HG02840 (cell line): ENCODE measurements at regions not wholly inside any gene's neighbourhood (a gene's known extent, or its start where the extent isn't known, plus 50 kb on each side); places are given as distances from the start of the nearest gene placed in this dataset.
"Not testable (repeated sequence)": the region's sequence is repeated elsewhere in the genome, so short reads cannot be mapped to it uniquely, and the experiment has no call there.

Experiments
- ATAC-seq: cut with Tn5 transposase; IDR thresholded peaks from one replicate; pipeline ENCODE4 v1.9.1; 2021; ENCODE audit warnings: mild to moderate bottlenecking, moderate library complexity, moderate number of reproducible peaks; ENCODE audit not compliant: unreplicated experiment, low FRiP score

DNA sequence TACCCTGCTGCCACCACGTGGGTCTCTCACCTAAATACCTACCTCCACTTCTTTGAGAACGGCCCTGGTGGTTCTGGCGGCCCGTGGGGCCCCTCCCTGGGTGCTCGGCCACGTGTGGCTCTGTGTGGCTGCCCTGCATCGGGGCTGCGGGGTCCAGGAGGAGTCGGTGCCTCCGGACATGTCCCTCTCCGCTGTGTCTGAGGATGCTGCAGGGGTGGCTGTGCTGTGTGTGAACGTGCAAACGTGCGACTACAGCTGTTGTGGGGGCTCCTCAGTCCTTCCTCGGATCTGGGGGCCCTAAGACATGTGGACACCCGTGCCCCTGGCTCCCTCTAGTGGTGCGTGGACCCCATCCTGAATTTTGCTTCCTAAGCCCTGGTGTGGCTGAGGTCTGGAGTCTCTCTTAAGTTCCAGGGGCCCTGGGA is 691.8 kb downstream of the QKI start:
- ATAC-seq, result no peak

DNA sequence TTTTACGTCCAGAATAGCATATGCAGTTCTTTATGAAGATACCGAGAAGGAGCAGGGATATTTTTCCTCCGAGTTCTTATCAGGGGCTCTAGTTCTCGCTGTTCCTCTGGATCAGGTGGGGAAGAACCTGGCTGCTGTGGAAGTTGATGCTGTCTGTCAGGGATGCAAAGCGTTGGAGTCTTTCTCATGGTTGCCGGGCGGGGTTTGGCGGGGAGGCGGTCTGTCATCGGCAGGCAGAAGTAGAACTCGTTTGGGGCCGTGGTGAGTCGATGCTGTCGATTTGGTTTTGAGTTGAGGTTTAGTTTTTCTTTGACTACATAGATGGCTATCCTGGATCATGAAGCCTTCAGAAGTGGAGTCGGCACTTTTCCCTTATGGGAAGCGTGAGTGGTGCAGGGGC is 691.2 kb downstream of the QKI start:
- no peak for ATAC-seq

DNA sequence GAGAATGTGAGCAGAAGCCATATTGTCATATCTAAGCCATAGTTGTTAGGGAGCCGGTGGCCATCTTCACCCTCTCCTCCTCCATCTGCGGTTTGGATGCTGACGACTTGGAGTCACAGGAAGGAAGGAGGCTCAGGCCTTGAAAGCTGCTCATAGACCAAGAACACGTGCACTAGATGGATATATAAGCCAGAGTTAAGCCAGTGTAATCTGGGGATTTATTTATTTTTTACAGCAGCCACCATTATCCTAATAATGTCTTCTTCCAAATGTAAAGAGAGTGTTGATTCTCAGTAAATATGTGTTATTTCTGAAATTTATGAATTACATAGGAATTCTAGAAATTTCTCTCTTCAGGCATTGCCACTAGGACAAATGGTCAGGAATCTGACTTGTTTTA is 689.9 kb downstream of the QKI start:
- ATAC-seq, result no peak

DNA sequence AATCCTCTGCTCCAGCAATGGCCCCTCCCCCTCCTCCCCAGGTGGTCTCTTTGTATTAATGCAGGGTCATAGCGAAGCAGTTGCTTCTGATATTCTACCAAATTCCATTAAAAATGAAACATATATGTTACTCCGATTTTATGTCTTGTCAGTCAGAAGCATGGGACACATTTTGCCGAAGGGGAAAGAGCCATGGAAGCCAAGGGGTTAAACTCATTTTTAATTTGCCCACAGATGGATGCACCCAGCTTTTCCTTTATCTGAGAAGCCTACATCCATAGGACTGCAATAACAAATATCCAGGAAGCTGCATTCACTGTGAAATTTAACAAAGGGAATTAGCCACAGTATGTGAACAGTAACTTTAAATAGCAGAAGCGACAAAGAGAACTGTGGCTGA is 688.2 kb downstream of the QKI start:
- no peak for ATAC-seq

DNA sequence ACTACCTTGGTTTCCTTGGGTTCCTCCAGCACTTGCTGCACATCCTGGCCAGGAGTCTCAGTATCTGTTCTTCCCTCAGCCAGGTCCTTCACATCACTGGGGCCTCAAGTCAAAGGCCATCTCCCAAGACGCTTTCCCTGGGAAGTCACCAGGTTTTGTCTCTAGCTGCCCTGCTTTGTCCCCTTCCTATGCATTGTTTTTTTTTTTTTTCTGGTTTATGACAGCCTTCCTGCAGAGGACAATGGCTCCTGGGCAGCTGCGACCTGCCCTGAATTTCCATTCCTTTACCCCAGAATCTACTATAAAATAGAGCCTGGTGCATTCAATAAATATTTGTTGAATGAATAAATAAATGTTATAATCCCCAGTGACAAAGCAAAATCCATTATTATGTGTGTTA is 687.3 kb downstream of the QKI start:
- no peak for ATAC-seq

DNA sequence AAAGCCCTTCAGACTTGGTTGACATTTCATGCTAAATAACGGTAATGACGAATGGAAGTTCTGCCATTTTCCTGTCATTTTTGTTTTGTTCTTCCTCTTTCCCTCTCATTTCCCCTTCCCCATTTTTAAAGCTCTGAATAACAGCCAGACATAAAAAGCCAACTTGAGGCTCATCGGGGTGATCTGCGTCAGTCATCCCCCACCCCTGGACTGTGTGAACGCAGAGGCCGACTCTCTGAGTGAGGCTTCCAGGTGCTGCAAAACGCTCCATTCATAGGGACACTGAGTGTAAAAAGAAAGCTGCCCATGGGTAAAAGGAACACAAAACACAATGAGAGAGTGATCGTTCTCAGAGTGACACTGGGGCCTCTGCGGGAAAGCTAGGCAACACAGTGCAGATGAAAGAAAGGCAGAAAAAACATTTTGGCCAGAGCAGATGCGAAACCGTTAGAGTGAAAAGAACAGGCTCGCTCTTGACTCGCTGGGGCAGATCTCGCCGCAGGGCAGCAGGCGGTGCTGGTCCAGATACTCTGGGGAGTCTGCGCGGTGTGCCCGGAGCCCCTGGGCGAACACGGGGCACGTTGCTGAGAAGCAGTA is 684.8 kb downstream of the QKI start:
- ATAC-seq, result no peak

DNA sequence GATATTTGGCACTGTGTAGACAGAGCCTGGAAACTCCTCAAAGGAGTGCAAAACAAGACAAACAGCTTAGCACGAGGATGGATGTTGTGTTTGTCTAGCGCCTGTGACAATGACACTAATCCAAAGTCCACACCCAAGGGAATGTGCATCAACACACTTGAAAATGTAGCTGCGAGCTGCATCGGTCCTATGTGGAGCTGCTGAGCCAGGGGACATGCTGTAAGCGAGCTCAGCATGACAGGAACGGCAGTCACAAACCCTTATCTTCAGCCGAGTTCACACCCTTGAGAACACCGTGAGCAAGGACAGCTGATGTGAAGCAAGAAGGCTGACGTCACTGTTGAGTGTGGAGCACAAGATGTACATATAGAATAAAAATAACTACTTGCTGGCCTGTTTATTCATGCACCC is 684.3 kb downstream of the QKI start:
- no peak for ATAC-seq

DNA sequence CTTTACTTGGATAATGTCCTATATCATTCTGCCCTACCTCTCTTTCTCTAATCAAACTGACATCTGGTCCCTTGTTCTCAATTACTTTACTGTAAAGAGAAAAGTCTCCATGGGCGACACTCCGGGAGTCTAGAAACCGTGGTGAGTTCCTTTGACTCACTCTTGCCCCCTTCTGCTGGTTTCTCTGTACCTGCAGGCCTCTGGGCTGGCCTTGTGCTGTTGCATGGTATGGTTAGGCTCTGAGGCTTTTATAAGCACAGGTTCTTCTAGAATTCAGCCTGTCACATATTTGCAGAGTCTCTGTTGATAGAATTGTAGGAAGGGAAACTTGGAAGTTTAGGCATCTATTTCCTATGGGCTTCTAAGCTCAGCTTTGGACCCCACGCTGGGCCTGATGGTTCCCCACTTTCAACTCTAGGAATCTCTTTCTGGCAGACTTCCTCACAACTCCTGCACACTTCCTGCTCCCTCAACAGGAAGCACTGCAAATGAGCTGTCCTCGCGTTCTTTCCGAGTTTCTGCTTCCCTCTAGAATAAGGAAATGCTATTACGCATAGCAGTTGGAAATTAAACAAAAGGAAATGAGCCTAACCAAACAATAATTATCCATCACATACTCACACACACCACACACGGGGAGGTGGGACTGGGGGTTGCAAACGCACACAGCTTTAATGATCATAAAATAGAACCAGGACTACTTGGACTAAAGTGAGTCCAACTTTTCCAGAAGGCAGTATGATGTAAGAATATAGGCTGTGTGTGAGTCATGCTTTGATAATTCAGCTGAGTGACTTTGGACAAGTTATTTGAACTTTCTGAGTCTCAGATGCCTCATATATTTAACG is 683.3 kb downstream of the QKI start:
- no peak for ATAC-seq

DNA sequence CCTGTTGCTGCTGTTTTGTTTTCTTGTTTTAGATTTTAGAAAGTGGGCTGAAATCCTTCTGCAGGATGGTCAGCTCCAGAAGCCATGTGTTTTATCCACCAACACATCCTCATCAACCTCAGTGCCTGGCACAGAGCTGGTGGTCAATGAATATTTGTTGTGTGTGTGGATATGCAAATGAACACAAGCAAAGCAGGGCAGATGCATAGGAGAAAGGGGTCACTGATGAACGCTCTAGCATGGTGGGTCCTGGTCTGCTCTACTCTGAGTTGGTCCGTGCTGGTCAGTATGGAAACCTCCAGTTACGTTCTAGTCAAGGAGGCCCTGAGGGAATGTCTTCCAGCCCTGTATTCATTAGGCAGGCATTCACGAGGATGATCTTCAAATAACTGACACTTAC is 682.5 kb downstream of the QKI start:
- ATAC-seq, result no peak

DNA sequence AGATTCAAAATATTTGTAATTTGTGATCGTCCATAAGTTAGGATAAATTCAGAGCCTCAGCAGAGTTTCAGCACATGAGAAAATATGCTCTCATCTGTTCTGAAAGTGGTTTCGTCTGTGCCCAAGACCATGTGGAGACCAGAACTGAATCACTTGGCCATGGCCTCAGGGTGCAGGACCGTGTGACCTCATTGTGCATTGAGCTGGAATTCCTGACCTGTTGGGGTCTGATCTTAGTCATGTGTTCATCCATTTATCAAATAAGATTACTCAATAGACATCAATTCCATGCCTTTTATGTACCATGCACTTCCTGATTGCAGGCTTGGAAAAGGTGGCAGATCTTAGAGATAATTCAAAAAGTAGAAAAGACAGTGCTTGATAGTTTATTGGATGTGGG is 680.5 kb downstream of the QKI start:
- no peak for ATAC-seq

DNA sequence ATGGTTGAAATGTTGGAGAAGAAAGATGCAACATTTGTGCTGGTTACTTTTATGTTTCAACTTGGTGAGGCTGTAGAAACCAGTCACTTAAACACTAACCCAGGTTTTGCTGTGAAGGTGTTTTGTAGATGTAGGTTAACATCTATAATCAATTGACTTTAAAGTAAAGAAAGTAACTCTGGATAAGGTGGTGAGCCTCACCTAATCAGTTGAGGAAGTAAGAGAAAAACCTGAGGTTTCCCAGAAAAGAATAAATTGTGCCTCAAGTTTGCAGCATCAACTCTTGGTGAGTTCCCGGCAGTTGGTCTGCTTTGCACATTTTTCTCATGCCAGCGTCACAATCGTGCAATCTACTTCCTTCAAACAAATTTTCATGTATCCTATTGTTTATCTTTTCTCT is 673.4 kb downstream of the QKI start:
- no peak for ATAC-seq

DNA sequence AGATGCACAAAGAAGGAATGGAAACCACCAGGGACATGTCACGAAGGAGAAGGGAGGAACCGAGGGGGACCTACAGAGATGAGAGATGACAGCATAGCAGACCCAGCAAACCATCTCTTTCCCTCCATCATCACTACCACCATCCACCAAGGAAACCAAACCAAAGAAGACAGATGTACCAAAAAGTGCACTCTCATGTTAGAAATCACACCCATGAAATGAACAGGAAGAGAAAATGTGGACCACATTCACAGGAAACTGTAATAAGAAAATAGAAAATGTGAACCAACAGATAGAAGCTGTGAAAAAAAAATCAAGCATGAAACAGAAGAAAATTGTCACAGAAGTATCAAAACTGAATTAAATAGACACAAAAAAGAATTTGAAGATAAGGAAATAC is 672.7 kb downstream of the QKI start:
- no peak for ATAC-seq

DNA sequence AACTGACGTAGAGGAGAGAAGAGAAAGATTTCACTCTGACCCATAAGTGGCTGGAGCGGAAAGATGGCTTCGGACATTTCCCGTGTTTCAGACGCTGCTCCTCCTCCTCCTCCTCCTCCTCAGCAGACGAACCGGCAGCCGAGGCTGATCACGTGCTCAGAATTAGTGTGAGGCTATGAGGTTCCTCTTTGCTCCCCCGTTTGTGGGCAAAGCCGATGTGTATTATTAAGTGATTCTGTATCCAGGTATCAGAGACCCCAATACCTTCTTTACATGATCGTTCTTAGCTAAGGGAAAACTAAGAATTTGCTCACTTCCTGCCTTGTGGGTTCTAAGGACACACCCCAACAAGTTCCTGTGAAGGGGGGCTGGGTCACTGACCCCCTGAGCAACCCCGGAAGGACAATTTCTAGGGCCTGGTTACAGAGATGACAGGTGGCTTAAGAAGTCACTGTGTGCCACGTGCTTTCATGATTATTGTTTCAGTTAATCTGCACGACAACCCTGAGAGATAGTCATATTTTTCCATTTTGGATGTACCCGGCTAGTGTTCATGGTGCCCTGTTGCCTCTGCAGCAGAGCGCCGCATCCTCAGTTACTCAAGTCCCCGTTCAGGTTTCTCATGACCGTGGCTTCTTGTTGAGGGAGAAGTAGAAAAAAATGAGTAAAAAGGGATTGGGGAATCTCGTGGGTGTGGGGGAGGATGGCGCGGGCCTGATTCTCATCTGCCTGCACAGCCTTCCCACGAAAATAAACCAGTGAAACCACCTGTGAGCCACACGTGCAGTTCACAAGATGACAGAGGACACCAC is 671.8 kb downstream of the QKI start:
- no peak for ATAC-seq

DNA sequence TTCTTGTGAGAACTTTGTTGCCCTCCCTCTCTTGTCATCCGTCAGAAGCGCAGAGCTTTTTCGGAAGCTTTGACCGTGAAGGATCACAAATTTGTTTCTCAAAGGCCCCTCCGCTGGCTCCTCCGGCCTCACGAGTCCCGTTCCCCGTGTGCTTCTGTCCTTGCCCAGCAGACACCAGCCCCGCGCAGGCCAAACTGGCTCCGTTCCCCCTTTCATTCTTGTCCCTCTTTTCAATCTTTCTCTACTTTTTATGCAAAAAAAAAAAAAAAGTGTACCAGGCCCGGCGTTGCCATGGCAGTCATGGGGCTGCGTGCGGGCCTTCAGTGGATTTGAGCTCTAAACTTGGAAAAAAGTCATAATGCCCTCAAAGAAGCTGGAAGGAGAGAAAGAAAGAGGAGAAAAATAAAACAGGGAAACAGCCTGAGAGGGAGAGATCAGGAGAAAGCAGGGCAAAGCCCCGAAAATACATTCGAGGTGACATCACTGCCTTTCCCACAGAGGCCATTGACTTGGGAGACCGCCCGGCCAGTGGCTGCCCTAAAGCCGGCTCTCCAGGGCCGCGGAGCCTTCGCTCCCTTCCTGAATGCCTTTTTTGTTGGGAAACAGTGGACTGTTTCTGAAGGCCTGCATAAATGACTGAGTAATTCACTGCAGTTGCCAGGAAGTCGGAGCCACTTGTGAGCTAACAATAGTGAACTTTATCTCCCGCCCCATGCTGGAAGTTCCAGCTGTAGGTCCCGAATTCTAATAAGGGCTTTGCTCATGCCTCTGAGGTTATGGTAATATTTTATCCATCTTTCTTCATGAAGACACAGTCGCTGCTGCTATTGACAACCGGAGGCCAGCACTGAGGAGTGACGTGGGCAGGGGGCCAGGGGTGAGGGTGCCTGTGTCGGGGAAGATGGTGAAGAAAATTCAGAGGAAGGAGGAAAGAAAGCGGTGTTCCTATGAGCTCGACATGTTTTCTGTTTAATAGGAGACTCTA is 670.9 kb downstream of the QKI start:
- no peak for ATAC-seq

DNA sequence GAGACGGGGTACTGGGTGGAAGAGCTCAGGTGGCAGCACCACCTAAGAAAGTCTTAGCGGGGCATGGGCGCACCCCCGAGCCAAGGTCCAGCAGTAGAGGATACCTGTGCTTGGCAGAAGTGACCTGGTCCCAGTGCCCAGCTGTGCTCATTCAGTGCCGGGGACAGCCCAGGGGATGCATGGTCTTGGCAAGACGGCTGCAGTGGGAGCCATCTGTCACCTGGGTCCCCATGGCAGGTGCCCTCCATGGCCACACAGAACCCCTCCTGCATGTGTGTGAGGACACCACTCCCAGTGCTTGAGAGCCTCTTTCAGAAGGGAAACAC is 664.7 kb downstream of the QKI start:
- ATAC-seq, result no peak

DNA sequence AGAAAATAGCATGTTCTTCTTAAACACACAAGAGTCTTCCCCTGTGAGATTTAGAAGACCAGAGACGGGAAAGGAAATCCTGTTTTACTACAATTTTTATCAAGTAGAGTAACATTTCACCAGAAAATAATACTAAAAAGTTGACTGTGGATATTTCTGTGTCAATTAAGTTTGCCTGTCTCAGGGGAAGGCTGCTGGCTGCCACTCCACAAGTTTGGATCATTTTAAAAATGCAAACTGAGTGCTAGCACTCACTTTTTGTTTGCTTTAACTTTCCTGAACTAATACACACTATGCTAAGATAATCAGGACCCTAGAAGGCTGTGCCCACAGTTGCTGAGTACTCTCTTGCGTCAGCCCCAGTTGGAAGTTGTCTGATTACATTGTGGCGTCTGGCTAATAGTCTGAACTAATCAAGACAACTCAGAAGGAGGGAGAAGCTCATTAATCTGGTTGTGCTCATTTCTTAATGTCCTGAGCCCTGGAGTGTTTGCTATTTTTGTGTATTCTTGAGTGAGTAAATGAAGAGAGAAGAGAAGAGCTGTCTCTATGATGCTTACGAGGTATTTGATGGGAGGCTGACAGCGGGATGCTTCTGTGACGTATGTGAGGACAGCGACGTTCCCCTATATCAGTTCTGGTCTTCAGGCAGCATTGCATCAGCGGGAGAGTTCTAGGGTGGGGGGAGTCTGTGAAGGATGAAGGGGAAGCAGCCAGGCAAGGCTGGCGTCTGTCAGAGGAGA is 664.2 kb downstream of the QKI start:
- no peak for ATAC-seq

DNA sequence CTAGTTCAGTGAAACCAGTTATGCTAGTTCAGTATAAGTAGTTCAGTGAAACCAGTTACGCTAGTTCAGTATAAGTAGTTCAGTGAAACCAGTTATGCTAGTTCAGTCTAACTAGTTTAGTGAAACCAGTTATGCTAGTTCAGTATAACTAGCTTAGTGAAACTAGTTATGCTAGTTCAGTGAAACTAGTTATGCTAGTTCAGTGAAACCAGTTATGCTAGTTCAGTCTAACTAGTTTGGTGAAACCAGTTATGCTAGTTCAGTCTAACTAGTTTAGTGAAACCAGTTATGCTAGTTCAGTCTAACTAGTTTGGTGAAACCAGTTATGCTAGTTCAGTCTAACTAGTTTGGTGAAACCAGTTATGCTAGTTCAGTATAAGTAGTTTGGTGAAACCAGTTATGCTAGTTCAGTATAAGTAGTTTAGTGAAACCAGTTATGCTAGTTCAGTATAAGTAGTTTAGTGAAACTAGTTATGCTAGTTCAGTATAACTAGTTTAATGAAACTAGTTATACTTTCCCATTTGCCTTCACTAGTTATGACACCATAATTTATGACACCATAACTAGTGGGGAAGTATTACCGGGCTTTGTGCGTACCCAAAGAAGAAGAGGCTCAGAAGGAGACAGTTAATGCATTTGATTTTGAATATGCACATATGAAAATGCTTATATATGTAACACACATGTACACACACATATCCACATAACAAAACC is 662.5 kb downstream of the QKI start:
- not testable (repeated sequence) for ATAC-seq

DNA sequence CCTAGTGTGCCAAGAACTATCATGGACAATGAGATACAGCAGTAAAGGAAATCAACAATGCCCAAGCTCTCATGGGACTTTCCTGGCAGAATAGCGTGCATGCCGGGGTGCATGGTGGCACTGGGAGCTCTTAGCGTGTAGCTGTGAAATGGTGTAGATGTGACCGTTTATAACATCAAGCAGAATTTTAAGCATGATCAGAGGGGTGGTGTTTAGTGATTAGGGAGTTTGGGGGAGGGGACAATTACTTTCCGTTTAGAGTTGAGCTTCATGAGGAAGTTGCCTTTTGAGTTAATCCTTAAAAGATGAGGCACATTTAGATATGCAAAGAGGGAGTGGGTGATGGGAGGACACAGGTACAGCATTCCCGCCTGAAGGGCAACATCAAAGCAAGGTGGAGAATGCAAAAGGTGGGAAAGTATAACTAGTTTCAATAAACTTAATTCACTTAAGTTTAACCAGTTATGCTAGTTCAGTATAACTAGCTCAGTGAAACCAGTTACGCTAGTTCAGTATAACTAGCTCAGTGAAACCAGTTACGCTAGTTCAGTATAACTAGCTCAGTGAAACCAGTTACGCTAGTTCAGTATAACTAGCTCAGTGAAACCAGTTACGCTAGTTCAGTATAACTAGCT is 661.6 kb downstream of the QKI start:
- ATAC-seq, result no peak

DNA sequence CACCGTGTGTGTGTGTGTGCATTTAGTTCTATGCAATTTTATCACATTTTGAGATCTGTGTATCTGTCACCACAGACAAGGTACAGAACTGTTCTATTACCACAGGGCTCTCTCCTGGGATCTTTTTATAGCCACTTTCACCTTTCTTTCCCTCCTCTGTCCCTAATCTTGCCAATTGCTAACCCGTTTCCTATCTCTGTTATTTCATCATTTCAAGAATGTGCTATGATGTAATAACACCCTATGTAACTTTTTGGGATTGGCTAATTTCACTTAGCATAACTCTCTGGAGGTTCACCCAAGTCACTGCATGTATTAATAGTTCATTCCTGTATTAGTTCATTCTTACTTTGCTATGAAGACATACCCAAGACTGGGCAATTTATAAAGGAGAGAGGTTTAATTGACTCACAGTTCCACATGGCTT is 657.7 kb downstream of the QKI start:
- ATAC-seq, result no peak
